HG02870 (cell line): ENCODE measurements at regions not wholly inside any gene's neighbourhood (a gene's known extent, or its start where the extent isn't known, plus 50 kb on each side); places are given as distances from the start of the nearest gene placed in this dataset.

Source experiments
- ATAC-seq: cut with Tn5 transposase; IDR thresholded peaks from one replicate; pipeline ENCODE4 v1.9.1; 2021; ENCODE audit warnings: mild to moderate bottlenecking, moderate library complexity; ENCODE audit not compliant: unreplicated experiment

DNA sequence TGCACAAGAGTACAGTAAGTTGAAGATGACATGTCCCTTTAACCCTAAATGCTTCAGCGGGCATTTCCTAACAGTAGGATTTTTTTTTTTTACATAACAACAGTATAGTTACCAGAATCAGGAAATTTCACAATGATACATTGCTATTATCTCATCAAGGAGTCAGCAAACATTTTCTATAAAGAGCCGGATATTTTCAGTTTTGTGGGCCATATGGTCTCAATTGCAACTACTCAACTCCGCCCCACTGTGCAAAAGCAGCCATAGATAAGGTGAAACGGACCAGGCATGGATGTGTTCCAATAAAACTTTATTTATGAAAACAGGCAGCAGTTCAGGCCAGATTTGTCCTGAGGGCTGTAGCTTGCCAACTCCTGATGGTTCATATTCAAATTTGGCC, 130.6 kb downstream of the SMAD6 start:
- no peak for ATAC-seq

DNA sequence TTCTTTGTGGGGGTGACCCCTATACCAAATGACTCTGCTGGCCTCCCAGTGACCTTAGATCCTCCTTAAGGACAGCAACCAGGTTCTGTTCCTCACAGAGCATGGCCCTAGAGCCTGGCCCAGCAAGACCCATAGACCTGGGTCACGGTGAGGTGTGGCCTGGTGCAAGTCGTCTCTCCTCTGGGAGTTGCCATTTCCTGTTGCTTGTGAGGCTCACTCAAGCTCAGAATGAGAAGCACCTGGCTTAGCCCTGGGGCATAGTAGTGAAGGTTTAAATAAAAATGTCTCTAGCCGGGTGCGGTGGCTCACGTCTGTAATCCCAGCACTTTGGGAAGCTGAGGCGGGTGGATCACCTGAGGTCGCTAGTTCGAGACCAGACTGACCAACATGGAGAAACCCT, 131.3 kb downstream of the SMAD6 start:
- no peak for ATAC-seq

GRCh38 chr15:66833803-66834202, 131.8 kb downstream of the SMAD6 start:
- ATAC-seq: no peak

- ATAC-seq: no peak
Measured at GRCh38 chr15:66834881-66835878, 133.1 kb downstream of the SMAD6 start.

DNA sequence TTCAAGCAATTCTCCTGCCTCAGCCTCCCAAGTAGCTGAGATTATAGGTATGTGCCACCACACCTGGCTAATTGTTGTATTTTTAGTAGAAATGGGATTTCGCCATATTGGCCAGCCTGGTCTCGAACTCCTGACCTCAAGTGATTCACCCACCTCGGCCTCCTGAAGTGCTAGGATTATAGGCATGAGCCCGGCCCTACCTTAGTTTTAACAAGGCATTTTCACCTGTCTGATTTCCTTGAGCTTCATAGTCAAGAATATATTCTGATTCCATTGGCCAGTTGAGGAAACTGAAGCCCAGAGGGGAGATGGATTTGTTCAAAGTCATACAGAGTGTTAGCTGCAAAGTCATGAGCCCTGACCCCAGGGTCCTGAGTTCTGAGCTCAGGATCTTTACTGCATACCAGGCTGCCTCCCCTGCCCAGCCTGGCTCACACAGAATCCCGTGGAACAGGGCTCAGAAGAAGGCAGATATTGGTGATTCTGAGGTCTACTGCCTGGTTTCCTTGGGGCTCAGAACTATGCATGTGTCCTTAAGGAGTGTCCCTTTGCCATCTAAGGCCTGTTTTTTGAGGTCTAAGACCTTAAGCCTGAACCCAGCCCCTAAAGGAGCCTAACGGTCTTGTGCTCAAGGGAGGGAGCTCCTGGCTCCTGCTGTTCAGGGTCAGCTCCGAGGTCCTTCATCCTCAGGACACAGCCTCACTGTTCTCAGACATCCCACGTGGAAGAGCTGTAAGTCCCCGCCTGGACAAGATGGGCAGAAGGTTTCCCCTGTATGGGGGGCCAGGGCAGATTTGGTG, 134.4 kb downstream of the SMAD6 start:
- no peak for ATAC-seq

DNA sequence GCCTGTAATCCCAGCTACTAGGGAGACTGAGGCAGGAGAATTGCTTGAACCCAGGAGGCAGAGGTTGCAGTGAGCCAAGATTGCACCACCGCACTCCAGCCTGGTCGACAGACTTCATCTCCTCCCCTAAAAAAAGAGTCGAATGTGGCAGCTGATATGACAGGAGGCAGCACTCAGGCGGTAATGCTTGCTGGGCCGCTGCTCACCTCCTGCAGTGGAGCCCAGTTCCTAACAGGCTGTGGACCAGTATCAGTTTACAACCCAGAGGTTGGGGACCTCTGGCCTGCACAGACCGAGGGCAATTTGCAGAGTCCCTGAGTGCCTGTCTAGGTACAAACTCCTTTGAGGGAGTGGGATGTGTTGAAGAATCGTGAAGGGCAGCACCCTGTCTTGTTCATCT, 136.2 kb downstream of the SMAD6 start:
- ATAC-seq: no peak

GRCh38 chr15:66838671-66839239, 136.7 kb downstream of the SMAD6 start:
- ATAC-seq: no peak

- no peak for ATAC-seq
Measured at GRCh38 chr15:66839506-66840112, 137.6 kb downstream of the SMAD6 start.

GRCh38 chr15:66840615-66841390, 138.8 kb downstream of the SMAD6 start:
- no peak for ATAC-seq

DNA sequence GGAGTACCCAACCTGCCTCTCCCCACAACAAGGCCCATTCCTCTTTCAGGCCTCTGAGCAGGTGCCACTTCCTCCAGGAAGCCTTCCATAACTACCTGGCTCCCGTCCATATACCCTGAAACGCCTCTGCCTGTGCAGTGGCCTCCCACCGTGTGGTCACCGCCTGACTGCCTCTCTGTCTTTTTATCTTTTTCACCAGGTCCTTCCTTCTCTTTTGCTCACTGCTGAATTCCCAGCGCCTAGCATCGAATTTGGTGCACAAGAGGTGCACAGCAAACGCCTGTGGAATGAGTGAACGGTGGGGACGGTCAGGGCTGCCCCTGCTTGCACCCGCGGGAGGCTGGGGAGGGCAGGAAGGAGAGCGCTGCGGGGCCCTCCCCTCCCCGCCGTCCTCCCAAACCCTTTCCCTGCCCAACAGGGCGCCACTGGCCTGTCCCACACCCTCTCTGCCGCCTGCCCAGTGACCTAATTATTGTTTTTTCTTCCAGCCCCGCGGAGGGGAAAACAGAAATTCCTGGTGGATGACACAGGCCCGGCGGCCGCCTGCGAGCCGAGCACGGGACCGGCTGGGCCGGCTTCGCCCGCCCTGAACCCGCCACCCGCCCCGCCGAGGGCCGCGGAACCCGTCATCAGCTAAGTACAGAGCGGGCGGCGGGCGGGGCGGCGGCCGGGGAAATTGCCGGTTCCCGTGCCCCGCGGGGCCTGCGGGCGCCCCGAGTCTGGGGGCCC, 140.1 kb downstream of the SMAD6 start:
- ATAC-seq: no peak

DNA sequence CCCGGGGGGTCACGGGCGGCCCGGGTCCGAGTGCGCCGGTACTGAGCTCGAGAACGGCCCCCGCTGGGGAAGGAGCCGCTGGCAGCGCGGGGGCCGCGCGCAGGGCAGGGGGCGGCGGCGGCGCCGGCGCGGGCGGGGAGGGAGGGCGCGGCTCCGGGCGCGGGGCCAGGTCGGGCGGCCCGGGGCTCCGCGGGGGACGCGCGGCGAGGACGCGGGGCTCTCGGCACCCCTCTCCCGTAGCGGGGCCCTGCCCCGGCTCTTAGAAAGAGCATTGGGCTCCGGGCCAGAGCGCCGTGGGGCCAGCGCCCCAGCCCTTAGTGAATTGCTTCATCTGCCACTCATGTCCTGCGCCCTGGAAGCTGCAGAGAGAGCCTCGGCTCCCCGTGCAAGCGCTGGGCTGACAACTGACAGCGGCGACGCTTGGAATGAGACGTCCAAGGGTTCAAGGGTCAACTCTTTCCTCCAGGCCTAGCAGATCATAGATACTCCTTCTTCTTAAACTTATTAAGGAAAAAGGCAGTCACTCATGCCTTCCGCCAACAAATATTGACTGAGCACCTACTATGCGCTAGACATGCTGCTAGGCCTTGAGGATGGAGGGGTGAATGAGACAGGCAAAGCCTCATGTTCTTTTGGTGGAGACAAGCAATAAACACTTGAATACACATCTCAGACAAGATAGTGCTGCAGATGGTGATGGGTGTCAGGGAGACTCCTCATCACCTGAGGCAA, 140.8 kb downstream of the SMAD6 start:
- no peak for ATAC-seq

DNA sequence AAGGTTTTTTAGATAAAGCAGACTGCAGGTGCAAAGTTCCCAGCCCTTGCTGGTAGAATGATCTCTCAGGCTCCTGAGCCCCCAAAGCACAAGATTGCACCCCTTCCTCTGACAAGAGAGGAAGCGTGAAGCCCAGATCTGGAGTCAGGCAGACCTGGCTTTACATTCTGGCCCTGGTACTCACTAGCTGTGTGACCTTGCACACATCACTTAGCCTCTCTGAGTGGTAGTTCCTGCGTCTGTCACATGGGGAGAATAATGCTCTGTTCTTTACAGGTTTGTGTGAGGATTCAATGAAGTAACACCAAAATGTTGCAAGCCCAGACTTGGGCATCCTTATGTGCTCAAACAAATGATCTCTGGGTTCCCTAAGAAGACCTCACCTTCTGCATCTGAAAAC, 141.5 kb downstream of the SMAD6 start:
- no peak for ATAC-seq

GRCh38 chr15:66844041-66844746, 142.2 kb downstream of the SMAD6 start:
- no peak for ATAC-seq

- no peak for ATAC-seq
Measured at GRCh38 chr15:66844747-66845145, 142.7 kb downstream of the SMAD6 start.

- ATAC-seq: no peak
Measured at GRCh38 chr15:66845266-66845785, 143.3 kb downstream of the SMAD6 start.

DNA sequence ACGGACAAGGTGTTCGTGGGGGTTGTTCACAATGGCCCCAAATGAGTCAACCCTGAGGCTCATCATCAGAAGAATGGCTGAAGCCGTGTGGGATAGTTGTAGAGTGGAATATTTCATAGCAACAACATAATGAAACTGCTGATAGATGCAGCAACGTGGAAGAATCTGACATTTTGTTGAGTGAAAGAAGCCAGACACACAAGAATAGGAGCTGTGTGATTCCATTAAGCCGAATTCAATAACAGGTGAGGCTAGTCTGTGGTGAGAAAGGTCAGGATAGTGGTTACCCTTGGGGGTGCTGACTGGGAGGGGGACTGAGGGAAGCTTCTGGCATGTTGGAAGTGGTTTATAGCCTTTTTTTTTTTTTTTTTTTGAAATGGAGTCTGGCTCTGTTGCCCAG, 144.0 kb downstream of the SMAD6 start:
- no peak for ATAC-seq

- no peak for ATAC-seq
Measured at GRCh38 chr15:66846811-66847210, 144.8 kb downstream of the SMAD6 start.

DNA sequence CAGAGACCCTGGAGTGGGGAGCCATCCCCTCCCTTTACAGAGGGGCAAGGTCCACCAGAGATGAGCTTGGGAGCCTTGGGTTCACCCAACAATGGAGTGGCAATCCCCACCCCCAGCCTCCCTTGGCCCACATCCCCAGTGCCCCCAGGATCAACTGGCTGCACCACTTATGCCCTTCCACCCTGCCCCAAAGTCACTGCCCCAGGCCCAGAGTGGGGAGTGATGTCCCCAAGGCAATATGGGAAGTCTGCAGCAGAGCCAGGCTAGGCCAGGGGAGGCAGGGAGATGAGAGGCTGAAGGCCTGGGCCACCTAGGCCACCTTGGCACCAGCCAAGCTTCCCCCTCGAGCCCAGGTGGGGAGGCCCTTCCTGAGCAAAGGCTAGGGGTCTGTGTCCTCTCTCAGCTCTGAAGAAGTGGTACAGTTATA, 145.5 kb downstream of the SMAD6 start:
- no peak for ATAC-seq
